Stomach smooth muscle (tissue), 2 donors: ENCODE measurements at regions not wholly inside any gene's neighbourhood (a gene's known extent, or its start where the extent isn't known, plus 50 kb on each side); places are given as distances from the start of the nearest gene placed in this dataset.

ENCODE experiments used
- H3K27ac ChIP-seq: one replicate; pipeline ENCODE4 v1.7.0; 2013; ENCODE audit warnings: mild to moderate bottlenecking, low read length, inconsistent platforms
- H3K27me3 ChIP-seq, 2 donors: one replicate each; pipeline ENCODE4 v1.7.0; 2013; ENCODE audit warnings: low read length in 2 of 2; ENCODE audit not compliant: insufficient read depth in 2 of 2, control insufficient read depth in 1 of 2
- H3K36me3 ChIP-seq, 2 donors: one replicate each; pipeline ENCODE4 v1.7.0; 2013; ENCODE audit warnings: low read length in 2 of 2; ENCODE audit not compliant: control insufficient read depth in 2 of 2, insufficient read depth in 2 of 2
- H3K4me1 ChIP-seq: one replicate; pipeline ENCODE4 v1.7.0; 2013; ENCODE audit warnings: low read length; ENCODE audit not compliant: control insufficient read depth, insufficient read depth
- H3K4me3 ChIP-seq, 2 donors: one replicate each; pipeline ENCODE4 v1.7.0; 2013; ENCODE audit warnings: low read length in 2 of 2
- H3K9ac ChIP-seq, 2 donors: one replicate each; pipeline ENCODE4 v1.7.0; 2013; ENCODE audit warnings: low read length in 2 of 2, mild to moderate bottlenecking in 1 of 2
- H3K9me3 ChIP-seq, 2 donors: one replicate each; pipeline ENCODE4 v1.7.0; 2013; ENCODE audit warnings: low read length in 2 of 2; ENCODE audit not compliant: control insufficient read depth in 2 of 2
- donor health status: healthy.
- donor health status: Pancreatic carcinoma.

- Histone ChIP-seq H3K27ac (no peak overlapping the region), H3K36me3 (no peaks in the 10 kb centered on the region), H3K4me1 (no peaks in the 10 kb centered on the region), H3K4me3 (no peak overlapping the region), H3K9me3 (no peaks in the 10 kb centered on the region), H3K27me3 (no peaks in the 10 kb centered on the region), H3K9ac (no peak overlapping the region)
These were observed 285.7 kb upstream of the STT3B start for GRCh38 chr3:31247063-31247447.

- no peaks in the 10 kb centered on the region for H3K9me3 ChIP-seq
- H3K4me1 ChIP-seq: no peaks in the 10 kb centered on the region
- H3K27ac ChIP-seq: no peak overlapping the region
- H3K4me3 ChIP-seq: no peak overlapping the region
- H3K36me3 ChIP-seq: no peaks in the 10 kb centered on the region
- H3K9ac ChIP-seq: no peak overlapping the region
- no peaks in the 10 kb centered on the region for H3K27me3 ChIP-seq
These were observed 284.7 kb upstream of the STT3B start for GRCh38 chr3:31247850-31248562.

GRCh38 chr3:31248563-31248992 lies 284.1 kb upstream of the STT3B start:
- no peaks in the 10 kb centered on the region for H3K36me3 ChIP-seq
- no peak overlapping the region for H3K4me3 ChIP-seq
- no peak overlapping the region for H3K9ac ChIP-seq
- H3K4me1 ChIP-seq: no peaks in the 10 kb centered on the region
- no peaks in the 10 kb centered on the region for H3K9me3 ChIP-seq
- no peak overlapping the region for H3K27ac ChIP-seq
- no peaks in the 10 kb centered on the region for H3K27me3 ChIP-seq

DNA sequence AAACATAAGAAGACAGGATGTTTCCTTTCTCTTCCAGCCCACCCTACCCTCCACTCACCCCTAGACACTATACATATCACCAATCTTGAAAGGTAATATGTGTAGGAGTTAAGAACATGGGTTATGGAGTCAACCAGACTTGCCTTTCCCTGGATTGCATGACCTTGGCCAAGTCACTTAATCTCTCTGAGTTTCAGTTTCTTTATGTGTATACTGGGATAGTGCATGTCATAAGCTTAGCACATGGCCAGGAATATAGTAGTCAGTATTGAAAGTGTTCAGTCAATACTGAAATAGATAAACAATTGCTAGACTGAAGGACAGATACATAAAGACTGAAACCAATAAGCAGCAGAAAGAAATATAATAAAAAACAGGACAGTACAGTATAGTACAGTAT lies 283.2 kb upstream of the STT3B start:
- H3K4me1 ChIP-seq: no peaks in the 10 kb centered on the region
- H3K9me3 ChIP-seq: no peaks in the 10 kb centered on the region
- no peak overlapping the region for H3K9ac ChIP-seq
- no peaks in the 10 kb centered on the region for H3K36me3 ChIP-seq
- H3K4me3 ChIP-seq: no peak overlapping the region
- no peak overlapping the region for H3K27ac ChIP-seq
- no peaks in the 10 kb centered on the region for H3K27me3 ChIP-seq

DNA sequence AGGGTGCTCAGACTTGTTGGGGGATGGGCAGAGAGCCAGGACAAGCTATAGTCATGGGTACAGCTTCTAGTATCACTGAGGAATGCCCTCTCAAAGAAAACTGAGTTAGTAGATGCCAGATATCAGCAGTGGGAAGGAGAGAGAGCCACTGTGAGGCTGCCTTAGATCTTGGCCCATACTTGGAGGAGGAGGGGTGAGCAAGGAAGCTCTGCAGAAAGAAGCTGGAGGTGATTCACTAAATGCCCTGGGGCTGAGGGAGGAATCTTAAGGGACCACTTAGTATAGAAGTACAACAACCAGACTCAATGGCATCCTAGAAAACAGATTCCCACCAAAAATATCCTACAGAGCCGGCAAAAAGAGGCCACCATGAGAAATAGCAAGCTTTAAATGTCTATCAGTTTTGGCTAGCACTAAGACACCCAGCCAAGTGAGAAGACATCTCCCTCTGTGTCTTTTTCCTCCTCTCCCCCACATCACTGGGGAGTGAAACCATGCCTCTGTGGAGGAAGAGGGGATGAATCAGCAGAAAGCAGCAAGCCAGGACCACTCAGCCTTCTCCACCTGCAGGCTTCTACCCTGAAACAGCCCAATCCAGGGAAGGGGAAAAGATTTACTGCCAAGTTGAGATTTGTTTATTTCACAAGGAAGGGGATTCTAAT lies 282.5 kb upstream of the STT3B start:
- H3K9me3 ChIP-seq: no peaks in the 10 kb centered on the region
- H3K27ac ChIP-seq: no peak overlapping the region
- no peaks in the 10 kb centered on the region for H3K4me1 ChIP-seq
- no peak overlapping the region for H3K9ac ChIP-seq
- no peaks in the 10 kb centered on the region for H3K27me3 ChIP-seq
- H3K36me3 ChIP-seq: no peaks in the 10 kb centered on the region
- H3K4me3 ChIP-seq: no peak overlapping the region

DNA sequence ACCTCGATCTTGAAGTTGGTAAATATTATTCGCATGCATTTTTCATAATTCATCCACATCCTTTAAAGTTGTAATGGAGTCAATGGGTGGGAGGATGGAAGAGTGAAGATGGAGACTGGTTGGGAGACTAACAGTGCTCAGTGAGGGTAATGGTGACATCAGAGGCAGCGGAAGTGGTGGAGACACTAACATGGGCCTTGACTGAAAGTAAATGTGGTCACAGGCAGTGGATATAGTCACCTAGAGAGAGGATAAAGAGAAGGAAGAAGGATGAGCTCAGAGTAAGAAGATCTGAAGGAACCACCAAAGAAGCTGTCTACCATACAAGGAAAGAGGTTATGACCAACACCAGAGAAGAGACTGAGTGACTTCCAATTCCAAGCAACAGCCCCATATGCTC lies 281.6 kb upstream of the STT3B start:
- Histone ChIP-seq H3K4me1 (no peaks in the 10 kb centered on the region), H3K27ac (no peak overlapping the region), H3K36me3 (no peaks in the 10 kb centered on the region), H3K9me3 (no peaks in the 10 kb centered on the region), H3K4me3 (no peak overlapping the region), H3K27me3 (no peaks in the 10 kb centered on the region), H3K9ac (no peak overlapping the region)

DNA sequence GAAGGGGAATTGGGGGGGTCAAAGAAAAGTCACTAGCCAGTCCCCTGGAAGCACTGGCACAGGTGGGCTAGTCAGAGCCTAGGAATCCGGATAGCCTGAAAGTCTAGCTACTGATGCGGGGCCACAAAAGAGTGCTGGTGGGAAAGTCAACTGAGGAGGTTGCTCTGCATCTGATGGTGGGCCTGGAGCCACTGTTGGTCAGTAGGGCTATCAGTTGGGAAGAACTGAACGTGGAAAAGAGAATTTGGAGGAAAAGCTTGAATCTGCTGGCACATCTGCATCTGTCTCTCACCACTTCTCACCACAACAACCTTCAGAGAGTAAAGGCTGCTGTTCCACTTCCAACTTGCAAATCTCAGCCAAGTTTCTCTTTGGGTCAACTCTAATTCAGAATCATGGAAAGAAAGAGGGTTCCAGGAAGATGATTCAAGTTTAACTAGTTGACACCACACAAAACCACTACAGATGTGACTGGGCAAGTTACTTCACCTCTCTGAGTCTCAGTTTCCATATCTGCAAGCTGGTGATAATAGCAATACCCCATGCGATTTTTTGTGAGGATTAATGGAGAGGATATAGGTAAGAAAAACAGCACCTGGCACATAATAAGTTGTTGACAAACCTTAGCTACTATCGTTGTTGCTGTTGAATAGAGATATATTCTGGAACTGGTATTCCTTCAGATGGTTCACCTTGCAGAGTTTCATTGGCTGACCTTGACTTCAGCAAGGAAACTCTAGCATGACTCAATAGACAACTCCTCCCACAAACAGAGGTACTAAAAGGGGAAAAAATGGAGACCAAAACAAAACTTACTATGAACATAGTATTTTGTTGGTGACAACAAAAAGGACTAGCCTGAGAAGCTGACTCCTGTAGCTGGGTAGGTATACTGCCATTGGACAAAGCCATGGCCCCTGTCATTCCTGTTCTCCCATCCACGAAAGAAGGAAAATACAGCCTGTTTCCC lies 280.2 kb upstream of the STT3B start:
- H3K27ac ChIP-seq: no peak overlapping the region
- no peak overlapping the region for H3K4me3 ChIP-seq
- no peaks in the 10 kb centered on the region for H3K4me1 ChIP-seq
- H3K9me3 ChIP-seq: no peaks in the 10 kb centered on the region
- no peaks in the 10 kb centered on the region for H3K36me3 ChIP-seq
- no peaks in the 10 kb centered on the region for H3K27me3 ChIP-seq
- no peak overlapping the region for H3K9ac ChIP-seq

- no peaks in the 10 kb centered on the region for H3K27me3 ChIP-seq
These were observed 278.9 kb upstream of the STT3B start for GRCh38 chr3:31253782-31254181.

DNA sequence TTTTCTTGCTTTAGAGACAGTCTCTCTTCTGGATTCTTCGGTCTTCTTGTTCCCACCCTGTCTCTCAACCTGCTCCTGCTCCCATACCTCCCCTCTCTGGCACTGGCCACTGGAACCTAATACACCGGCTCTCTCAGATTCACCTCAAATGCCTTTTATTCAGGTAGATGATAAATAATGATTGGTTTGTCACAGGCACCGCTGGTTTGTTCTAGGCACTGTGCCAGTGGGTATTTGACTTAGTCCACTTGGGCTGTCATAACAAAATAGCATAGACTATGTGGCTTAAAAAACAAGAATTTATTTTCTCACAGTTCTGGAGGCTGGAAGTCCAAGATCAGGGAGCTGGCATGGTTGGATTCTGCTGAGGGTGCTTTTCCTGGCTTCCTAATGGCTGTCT lies 278.2 kb upstream of the STT3B start:
- Histone ChIP-seq H3K27me3 (no peaks in the 10 kb centered on the region), H3K4me1 (no peaks in the 10 kb centered on the region), H3K27ac (no peak overlapping the region), H3K9ac (no peak overlapping the region), H3K9me3 (peaks cover 0 to 3% of the 10 kb centered on the region in 2 donors), H3K4me3 (no peak overlapping the region), H3K36me3 (no peaks in the 10 kb centered on the region)

More at GRCh38 chr3:31253782-31254181, 278.9 kb upstream of the STT3B start:
- Histone ChIP-seq H3K4me1 (no peaks in the 10 kb centered on the region), H3K27ac (no peak overlapping the region), H3K36me3 (no peaks in the 10 kb centered on the region), H3K4me3 (no peak overlapping the region), H3K9ac (no peak overlapping the region), H3K9me3 (no peaks in the 10 kb centered on the region)

DNA sequence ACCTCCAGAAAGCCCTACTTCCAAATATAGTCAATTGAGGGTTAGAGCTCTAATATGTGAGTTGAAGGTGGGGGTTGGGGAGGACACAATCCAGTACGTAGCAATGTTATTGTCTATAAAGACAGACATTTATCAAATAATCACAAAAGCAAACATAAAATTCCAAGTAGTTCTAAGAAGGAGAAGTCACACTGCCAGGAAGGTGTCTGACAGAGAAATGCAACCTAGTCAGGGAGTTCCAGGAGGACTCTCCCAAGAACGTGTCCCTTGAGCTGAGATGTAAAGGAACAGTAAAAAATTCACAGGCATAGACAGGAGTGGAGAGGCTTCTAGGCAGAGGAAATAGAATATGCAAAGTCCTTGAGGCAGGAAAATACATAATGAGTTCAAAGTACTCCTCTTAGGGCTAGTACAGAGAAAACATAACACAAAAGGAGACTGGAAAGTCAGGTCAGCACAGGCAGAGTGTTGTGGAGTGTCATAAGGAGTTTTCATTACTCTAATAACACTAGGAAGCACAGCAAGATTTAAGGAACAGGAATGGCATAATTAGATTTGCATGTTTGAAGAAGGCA lies 277.6 kb upstream of the STT3B start:
- H3K4me3 ChIP-seq: no peak overlapping the region
- H3K9me3 ChIP-seq: peaks cover 0 to 3% of the 10 kb centered on the region in 2 donors
- no peak overlapping the region for H3K9ac ChIP-seq
- H3K27me3 ChIP-seq: no peaks in the 10 kb centered on the region
- H3K27ac ChIP-seq: no peak overlapping the region
- no peaks in the 10 kb centered on the region for H3K4me1 ChIP-seq
- H3K36me3 ChIP-seq: no peaks in the 10 kb centered on the region
